ENCODE measurements at regions not wholly inside any gene's neighbourhood (a gene's known extent, or its start where the extent isn't known, plus 50 kb on each side); places are given as distances from the start of the nearest gene placed in this dataset.

DNA sequence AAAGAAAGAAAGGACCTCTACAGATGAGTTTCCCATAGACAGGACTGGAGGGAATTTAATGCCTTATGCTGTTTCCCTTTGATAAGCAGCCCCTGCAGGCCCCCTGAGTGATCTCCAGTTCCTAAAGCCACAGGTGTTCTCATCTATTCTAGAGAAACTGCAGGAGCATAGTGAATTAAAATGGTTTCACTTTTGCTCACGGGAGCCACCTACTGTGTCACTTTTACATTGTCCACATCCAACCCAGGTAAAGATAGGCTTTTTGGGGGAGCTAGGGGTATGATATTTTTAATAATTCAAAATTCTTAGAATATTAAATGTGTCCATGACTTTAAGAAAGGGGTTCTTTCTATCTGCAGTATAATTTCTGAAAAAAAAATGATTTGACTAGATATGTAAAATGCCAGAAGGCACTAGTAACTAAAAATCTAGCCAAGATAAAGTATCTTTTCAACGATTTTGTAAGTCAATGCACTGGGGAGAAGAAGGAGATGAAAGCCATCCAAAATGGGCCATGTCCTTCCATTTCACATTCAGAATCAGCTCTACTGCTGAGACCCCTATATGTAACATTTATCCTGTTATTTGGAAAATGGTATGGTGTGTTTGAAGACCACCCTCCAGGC lies 267.3 kb upstream of the DUSP10 start:
- TF ChIP-seq, protein P1, sequence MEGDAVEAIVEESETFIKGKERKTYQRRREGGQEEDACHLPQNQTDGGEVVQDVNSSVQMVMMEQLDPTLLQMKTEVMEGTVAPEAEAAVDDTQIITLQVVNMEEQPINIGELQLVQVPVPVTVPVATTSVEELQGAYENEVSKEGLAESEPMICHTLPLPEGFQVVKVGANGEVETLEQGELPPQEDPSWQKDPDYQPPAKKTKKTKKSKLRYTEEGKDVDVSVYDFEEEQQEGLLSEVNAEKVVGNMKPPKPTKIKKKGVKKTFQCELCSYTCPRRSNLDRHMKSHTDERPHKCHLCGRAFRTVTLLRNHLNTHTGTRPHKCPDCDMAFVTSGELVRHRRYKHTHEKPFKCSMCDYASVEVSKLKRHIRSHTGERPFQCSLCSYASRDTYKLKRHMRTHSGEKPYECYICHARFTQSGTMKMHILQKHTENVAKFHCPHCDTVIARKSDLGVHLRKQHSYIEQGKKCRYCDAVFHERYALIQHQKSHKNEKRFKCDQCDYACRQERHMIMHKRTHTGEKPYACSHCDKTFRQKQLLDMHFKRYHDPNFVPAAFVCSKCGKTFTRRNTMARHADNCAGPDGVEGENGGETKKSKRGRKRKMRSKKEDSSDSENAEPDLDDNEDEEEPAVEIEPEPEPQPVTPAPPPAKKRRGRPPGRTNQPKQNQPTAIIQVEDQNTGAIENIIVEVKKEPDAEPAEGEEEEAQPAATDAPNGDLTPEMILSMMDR (IDR thresholded peaks at IDR 0.05; ENCODE audit: low read depth, low read length, poor library complexity, severe bottlenecking), result peak; percentile 38
- TF ChIP-seq EZH2phosphoT487 (IDR thresholded peaks at IDR 0.05; ENCODE audit: borderline replicate concordance, low read length), result no peak
